ENCODE measurements at regions not wholly inside any gene's neighbourhood (a gene's known extent, or its start where the extent isn't known, plus 50 kb on each side); places are given as distances from the start of the nearest gene placed in this dataset.

GRCh38 chr1:113205980-113206766 is 133.2 kb downstream of the LRIG2 start:
- TF ChIP-seq CTCF (conservative IDR thresholded peaks at IDR 0.05) = no peak
- TF ChIP-seq ZFX (IDR thresholded peaks at IDR 0.05) = no peak
